ENCODE measurements at regions not wholly inside any gene's neighbourhood (a gene's known extent, or its start where the extent isn't known, plus 50 kb on each side); places are given as distances from the start of the nearest gene placed in this dataset.

GRCh38 chr1:80961464-80962190, 839.1 kb upstream of the ADGRL2 start:
- TF ChIP-seq EGR1 (IDR thresholded peaks at IDR 0.05) (no peak), ZBTB7A (IDR thresholded peaks at IDR 0.05; ENCODE audit: low read depth) (no peak), CEBPB (IDR thresholded peaks at IDR 0.05) (no peak), FOXM1 (IDR thresholded peaks at IDR 0.05; ENCODE audit: borderline replicate concordance, low read depth) (no peak), REST (IDR thresholded peaks at IDR 0.05; ENCODE audit: low read depth) (no peak), EP300 (IDR thresholded peaks at IDR 0.05; ENCODE audit: borderline replicate concordance) (no peak), TAF1 (IDR thresholded peaks at IDR 0.05; ENCODE audit: low read depth) (no peak), TEAD4 (IDR thresholded peaks at IDR 0.05) (no peak), TCF12 (IDR thresholded peaks at IDR 0.05; ENCODE audit: low read depth) (no peak), MAX (IDR thresholded peaks at IDR 0.05) (no peak)

- TF ChIP-seq TCF12 (IDR thresholded peaks at IDR 0.05; ENCODE audit: low read depth) (no peak), USF1 (IDR thresholded peaks at IDR 0.05) (no peak), CREB1 (IDR thresholded peaks at IDR 0.05; ENCODE audit: low read depth) (no peak)
Measured at GRCh38 chr1:80933346-80933745, 867.4 kb upstream of the ADGRL2 start.

GRCh38 chr1:80931178-80931577, 869.6 kb upstream of the ADGRL2 start:
- TF ChIP-seq TCF12 (IDR thresholded peaks at IDR 0.05; ENCODE audit: low read depth) (no peak), EGR1 (IDR thresholded peaks at IDR 0.05) (no peak), TAF1 (IDR thresholded peaks at IDR 0.05; ENCODE audit: low read depth) (no peak), YY1 (IDR thresholded peaks at IDR 0.05; ENCODE audit: low read depth) (no peak), CREB1 (IDR thresholded peaks at IDR 0.05; ENCODE audit: low read depth) (no peak), EP300 (IDR thresholded peaks at IDR 0.05; ENCODE audit: borderline replicate concordance) (no peak), REST (IDR thresholded peaks at IDR 0.05; ENCODE audit: low read depth) (no peak)

- no peak for TF ChIP-seq CEBPB (IDR thresholded peaks at IDR 0.05)
- no peak for TF ChIP-seq FOXM1 (IDR thresholded peaks at IDR 0.05; ENCODE audit: borderline replicate concordance, low read depth)
- TF ChIP-seq YY1 (IDR thresholded peaks at IDR 0.05; ENCODE audit: low read depth) = no peak
- TF ChIP-seq EP300 (IDR thresholded peaks at IDR 0.05; ENCODE audit: borderline replicate concordance) = no peak
- TF ChIP-seq MAX (IDR thresholded peaks at IDR 0.05) = no peak
- TF ChIP-seq USF1 (IDR thresholded peaks at IDR 0.05) = no peak
- TF ChIP-seq TEAD4 (IDR thresholded peaks at IDR 0.05) = no peak
- TF ChIP-seq TCF12 (IDR thresholded peaks at IDR 0.05; ENCODE audit: low read depth) = no peak
- TF ChIP-seq NFIC (IDR thresholded peaks at IDR 0.05) = no peak
- TF ChIP-seq CREB1 (IDR thresholded peaks at IDR 0.05; ENCODE audit: low read depth) = no peak
- no peak for TF ChIP-seq EGR1 (IDR thresholded peaks at IDR 0.05)
- TF ChIP-seq TAF1 (IDR thresholded peaks at IDR 0.05; ENCODE audit: low read depth) = no peak
- TF ChIP-seq REST (IDR thresholded peaks at IDR 0.05; ENCODE audit: low read depth) = no peak
Measured at GRCh38 chr1:80929868-80930508, 870.7 kb upstream of the ADGRL2 start.
